HG03097 (cell line): ENCODE measurements at regions not wholly inside any gene's neighbourhood (a gene's known extent, or its start where the extent isn't known, plus 50 kb on each side); places are given as distances from the start of the nearest gene placed in this dataset.

ENCODE experiments used
- ATAC-seq: cut with Tn5 transposase; IDR thresholded peaks from one replicate; pipeline ENCODE4 v1.9.1; 2021; ENCODE audit not compliant: unreplicated experiment, low FRiP score

- no peak for ATAC-seq
These were observed 815.9 kb upstream of the KLHL1 start for GRCh38 chr13:70923863-70924752.

- no peak for ATAC-seq
These were observed 803.0 kb upstream of the KLHL1 start for GRCh38 chr13:70911286-70911685.

GRCh38 chr13:70908795-70909194, 800.5 kb upstream of the KLHL1 start:
- no peak for ATAC-seq

GRCh38 chr13:70905035-70905434, 796.8 kb upstream of the KLHL1 start:
- no peak for ATAC-seq

- ATAC-seq, result no peak
These were observed 787.9 kb upstream of the KLHL1 start for GRCh38 chr13:70896136-70896535.

- no peak for ATAC-seq
These were observed 787.3 kb upstream of the KLHL1 start for GRCh38 chr13:70895599-70895998.

GRCh38 chr13:70894258-70894657, 786.0 kb upstream of the KLHL1 start:
- ATAC-seq, result no peak

- ATAC-seq, result no peak
These were observed 785.6 kb upstream of the KLHL1 start for GRCh38 chr13:70893832-70894231.

- no peak for ATAC-seq
These were observed 782.0 kb upstream of the KLHL1 start for GRCh38 chr13:70890289-70890688.

GRCh38 chr13:70889163-70889562, 780.9 kb upstream of the KLHL1 start:
- no peak for ATAC-seq

GRCh38 chr13:70884196-70884595, 775.9 kb upstream of the KLHL1 start:
- no peak for ATAC-seq

GRCh38 chr13:70874636-70875035, 766.4 kb upstream of the KLHL1 start:
- no peak for ATAC-seq

GRCh38 chr13:70864731-70865130, 756.5 kb upstream of the KLHL1 start:
- ATAC-seq, result no peak

GRCh38 chr13:70856711-70857110, 748.5 kb upstream of the KLHL1 start:
- ATAC-seq, result no peak

GRCh38 chr13:70856025-70856424, 747.8 kb upstream of the KLHL1 start:
- ATAC-seq, result no peak

GRCh38 chr13:70849222-70849621, 741.0 kb upstream of the KLHL1 start:
- no peak for ATAC-seq

- ATAC-seq, result no peak
These were observed 736.3 kb upstream of the KLHL1 start for GRCh38 chr13:70844391-70845108.

- ATAC-seq, result no peak
These were observed 733.9 kb upstream of the KLHL1 start for GRCh38 chr13:70842062-70842644.

- no peak for ATAC-seq
These were observed 733.2 kb upstream of the KLHL1 start for GRCh38 chr13:70841240-70842061.

GRCh38 chr13:70835371-70835770, 727.1 kb upstream of the KLHL1 start:
- ATAC-seq, result no peak

GRCh38 chr13:70829748-70830147, 721.5 kb upstream of the KLHL1 start:
- ATAC-seq, result no peak
